ENCODE measurements at regions not wholly inside any gene's neighbourhood (a gene's known extent, or its start where the extent isn't known, plus 50 kb on each side); places are given as distances from the start of the nearest gene placed in this dataset.
"Not testable (repeated sequence)": the region's sequence is repeated elsewhere in the genome, so short reads cannot be mapped to it uniquely, and the experiment has no call there.

DNA sequence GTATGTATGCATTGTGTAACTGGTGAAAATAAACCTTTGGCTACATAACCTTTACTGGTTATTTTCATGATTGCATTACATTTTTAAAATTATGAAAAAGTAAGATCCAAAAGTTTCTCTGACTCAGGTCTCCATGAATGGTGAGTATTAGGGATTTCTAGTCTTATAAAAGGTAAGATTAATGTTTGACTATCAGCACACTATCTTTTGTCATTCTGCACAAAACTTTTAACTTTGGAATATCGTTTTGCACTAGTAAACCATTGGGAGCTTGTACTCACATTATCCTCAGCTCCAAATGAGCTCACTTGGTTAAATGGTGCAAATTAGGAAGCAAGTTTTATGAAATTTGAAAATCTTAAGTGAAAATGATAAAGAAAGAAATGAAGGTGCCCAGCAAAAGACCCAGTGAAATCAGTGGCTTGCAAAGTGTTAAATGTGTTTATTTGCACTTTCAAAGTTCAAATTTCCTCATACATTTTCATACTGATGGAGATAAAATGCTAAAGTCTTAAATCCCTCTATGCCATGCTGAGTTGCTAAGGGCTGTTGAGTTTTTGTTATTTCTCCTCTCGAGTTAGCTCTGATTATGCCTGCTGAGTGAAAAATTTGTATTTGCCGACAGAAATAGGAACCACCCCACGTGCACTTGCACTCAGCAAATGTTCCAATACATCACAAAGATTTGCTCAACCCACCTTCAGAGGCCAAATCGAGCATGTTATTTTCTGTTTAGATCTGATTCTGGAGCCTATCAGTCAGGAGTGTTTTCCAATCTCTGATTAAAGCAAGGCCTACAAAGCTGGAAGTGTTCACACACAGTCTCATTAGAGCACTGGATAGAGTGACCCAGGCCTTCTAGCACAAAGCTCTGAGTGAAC, 885.7 kb downstream of the NR2F1-AS1 start:
- no peak for DNase-seq (ENCODE audit: low read depth)

DNA sequence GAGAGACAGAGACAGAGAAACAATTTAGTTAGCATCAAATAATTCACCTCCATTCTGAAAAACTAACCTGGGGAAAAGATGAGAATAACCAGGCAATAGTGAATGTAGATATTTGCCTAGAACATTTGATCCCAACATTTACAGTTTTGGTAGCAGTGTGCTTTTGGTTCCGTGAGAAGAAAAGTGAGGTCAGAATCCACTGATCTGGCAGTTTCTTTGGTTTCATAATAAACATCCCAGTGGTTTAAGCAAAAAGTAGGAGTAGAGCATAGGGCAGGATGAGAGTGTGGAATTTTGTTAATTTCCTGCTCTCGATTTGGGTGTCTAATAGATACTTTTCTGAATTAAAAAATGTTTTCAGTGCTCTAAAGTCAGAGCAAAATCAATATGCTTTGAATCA, 887.0 kb downstream of the NR2F1-AS1 start:
- DNase-seq (ENCODE audit: low read depth), result no peak

DNA sequence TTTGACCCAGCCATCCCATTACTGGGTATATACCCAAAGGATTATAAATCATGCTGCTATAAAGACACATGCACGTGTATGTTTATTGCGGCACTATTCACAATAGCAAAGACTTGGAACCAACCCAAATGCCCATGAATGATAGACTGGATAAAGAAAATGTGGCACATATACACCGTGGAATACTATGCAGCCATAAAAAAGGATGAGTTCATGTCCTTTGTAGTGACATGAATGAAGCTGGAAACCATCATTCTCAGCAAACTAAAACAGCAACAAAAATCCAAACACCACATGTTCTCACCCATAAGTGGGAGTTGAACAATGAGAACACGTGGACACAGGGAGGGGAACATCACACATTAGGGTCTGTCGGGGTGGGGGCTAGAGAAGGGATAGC, 889.1 kb downstream of the NR2F1-AS1 start:
- DNase-seq (ENCODE audit: low read depth), result not testable (repeated sequence)

DNA sequence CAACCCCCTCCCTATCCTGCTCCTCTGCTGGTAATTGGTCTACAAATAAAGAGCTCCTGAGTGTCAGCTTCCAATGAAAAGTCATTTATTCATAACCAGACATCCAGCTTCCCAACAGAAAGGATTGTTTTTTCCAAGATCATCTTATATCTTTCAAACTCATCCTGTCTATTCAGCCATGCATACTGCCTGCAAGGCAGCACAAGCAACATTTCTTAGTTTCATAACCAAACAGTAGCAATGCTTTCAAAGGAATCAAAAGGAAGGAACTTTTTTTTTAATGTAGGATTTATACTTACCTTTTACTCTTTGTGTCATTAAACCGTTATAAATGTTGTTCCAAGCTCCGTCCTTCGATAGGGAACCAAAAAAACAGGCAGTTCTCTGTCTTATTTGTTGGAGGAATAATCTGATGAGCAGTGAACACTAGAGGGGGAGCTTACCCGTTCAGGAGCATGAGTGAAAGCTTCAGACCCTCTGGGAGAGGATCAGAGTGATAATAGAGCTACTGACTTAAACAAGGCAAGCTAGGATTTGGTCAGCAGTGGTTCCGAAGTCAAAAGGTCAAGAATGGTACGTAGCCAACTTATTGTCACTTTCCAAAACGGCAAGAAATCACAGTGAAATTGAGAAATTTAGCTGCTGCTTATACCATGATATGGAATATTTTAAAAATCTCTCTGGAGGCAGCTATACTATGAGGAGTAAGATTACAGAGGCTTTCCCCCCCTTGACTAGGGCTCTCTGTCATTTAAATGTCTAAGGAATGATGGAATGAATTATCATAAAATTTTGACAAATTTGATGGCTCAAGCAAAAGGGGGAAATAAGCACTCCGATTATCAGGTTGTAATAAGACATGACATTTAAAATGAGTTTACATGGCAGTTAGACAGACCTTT, 892.9 kb downstream of the NR2F1-AS1 start:
- peak; percentile 12 for DNase-seq (ENCODE audit: low read depth)

DNA sequence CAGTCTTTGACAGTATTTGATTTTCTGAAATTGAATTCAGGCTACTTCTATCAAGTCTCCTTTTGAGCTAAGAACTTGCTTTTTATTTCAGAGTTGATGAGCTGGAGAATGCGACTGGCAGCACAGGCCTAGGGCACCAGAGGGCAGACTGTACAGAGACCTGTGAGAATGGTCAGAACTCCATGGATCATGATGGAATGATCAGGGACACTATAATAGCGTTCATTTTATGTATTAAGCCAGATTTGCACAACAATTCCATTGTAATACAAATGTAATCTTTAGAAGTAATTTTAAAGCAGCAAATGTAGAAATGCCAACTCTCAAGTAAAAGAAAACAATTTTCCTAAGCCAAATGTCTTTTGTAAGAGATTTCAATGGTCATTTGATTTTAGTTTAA, 902.4 kb downstream of the NR2F1-AS1 start:
- no peak for DNase-seq (ENCODE audit: low read depth)

DNA sequence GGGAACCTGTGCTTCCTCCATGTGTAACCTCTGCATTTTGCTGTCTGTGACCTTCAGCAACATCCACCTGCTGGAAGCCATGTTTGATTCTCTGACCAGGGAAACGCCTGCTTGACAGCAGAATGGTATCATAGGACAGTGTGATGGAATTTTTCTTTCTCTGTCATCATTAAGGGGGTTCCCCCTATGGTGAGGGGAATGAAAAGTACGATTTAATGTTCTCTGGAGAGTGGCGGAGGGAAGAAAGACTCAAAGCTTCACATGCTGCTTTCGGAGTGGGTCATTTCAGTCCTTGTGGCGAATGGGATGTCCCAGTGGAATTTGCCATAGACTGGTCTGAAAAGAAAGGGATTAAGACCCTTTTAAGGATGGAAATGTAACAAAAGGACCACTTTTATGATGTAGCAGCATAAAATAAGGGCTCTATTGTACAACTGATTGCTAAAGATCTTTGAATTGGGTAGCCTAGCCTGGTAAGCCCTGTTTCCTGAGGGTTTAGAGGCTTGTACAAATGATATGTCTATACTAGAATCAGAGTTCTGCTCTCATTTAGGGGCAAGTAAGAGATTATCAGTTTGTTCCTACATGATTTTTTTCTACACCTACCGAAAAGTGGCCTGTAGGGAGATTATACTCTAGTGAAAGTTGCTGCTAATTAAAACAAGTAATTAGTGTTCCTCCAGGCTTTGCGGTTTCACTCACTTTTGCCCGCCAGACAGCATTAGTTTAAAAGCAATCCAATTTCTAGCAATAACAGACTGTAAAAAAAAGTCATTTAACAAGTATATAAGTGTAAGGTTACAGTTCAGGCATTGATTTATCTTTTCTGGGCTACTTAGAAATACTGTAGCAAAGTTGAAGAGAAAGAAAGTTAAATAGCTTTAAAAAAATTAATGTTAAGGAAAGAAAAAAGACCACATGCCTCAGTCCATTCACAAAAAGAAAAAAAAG, 904.5 kb downstream of the NR2F1-AS1 start:
- no peak for DNase-seq (ENCODE audit: low read depth)

DNA sequence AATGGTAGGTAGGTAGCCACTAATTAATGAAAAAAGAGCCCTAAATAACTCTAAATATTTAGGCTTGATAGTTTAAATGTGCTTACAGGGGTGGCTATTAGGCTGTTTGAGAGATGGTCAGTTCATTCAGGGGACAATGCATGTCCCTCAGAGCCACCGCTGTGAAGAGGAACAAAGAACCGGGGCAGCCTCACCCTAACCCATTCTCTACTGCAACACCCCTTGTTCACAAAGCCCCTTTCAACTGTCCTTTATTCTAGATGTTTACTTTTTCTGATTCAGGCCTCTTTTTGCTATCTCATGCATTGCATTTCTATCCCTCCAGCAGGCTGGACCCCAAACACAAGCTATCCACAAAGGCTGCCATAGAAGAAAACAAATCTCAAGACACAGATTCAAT, 906.7 kb downstream of the NR2F1-AS1 start:
- no peak for DNase-seq (ENCODE audit: low read depth)

DNA sequence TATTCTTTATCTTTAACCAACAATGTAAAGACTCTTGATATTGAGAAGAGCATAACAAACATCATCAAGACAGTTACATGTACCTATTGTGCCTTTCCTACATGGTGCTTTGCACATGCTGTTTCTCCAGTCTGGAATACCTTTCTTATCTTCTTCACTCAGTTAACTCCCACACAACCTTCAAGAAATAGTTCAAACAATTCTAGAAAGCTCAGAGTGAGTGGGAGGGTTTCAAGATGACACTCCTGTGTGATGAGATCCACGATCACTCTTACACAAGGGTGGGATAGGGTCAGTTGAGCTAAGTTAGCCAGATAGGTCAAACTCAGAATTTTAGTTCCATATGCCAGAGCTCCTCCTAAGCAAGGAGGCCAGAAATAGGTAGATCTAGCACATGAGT, 915.5 kb downstream of the NR2F1-AS1 start:
- DNase-seq (ENCODE audit: low read depth), result no peak

DNA sequence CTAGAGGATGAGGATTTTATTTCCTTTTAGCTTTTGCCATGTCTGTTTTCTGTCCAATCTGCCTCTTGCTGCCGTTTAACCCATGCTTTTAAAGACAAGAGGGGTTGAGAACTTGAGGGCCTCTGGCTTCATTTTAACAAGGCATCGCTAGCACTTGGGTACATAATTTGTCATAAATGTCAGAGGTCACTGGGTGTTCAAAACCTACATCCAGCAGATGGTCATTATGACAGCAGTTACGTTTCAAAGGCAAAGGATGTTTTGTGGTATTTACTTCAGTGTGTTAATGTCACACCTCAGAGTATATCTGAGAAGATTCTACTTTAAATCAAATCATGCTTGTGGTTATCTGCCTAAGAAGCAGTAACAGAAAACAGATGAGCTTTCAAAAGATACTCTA, 918.3 kb downstream of the NR2F1-AS1 start:
- no peak for DNase-seq (ENCODE audit: low read depth)

DNA sequence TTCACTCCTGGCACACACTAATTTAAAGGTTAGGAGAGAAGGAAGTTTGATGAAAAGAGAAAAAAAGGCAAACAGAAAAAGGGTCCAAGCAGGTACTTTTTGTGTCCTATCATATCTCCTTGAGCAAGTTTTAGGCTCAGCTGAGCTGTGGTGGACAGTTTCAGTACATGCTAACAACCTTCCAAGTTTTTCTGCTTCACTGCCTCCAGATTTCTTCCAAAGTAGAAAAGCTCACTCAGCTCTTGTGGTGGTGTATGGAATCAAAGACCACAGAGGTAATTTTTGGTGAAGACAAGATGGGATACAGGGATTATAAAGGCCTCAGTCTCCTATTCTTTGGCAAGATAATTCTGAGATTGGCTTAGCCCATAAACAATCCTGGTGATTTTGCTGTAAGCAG, 921.8 kb downstream of the NR2F1-AS1 start:
- DNase-seq (ENCODE audit: low read depth), result no peak

DNA sequence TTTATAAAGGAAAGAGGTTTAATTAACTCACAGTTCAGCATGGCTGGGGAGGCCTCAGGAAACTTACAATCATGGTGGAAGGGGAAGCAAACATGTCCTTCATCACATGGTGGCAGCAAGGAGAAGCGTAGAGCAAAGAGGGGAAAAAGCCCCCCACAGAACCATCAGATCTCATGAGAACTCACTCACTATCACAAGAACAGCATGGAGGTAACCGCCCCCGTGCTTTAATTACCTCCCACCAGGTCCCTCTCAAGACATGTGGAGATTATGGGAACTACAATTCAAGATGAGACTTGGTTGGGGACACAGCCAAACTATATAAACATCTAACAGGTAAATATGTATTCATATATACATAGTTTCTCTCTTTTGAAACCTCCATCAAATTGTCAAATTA, 926.4 kb downstream of the NR2F1-AS1 start:
- not testable (repeated sequence) for DNase-seq (ENCODE audit: low read depth)

DNA sequence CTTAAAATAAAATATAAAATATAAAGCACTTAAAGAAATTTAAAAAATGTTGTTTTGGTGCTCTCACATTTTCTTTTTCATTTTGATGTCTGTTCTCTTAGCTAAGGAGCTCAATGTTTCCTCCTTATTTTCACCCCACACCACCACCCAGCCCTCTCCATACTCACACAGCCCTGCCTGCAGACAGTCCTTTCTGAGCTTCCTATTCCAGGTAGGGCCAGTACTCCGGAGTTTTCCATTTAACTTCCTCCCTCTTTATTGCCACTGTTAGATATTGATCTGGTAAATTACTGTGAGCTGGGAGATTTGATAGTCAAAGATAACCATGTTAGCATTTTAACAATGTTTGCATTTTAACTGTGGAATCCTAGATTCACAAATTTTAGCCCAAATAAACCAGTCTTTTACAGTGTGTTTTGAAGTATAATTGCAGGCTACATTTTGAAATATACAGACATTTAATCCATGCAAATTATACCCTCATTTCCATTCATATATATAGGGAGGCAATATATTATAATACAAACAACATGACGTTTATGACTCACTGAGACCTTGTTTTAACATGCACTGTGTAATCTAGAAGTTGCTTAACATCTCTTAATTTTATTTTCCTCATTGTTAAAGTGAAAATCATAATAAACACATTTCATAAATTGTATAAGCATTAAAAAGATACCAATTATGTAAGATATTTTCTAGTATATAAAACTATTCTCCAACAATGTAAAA, 927.1 kb downstream of the NR2F1-AS1 start:
- no peak for DNase-seq (ENCODE audit: low read depth)

DNA sequence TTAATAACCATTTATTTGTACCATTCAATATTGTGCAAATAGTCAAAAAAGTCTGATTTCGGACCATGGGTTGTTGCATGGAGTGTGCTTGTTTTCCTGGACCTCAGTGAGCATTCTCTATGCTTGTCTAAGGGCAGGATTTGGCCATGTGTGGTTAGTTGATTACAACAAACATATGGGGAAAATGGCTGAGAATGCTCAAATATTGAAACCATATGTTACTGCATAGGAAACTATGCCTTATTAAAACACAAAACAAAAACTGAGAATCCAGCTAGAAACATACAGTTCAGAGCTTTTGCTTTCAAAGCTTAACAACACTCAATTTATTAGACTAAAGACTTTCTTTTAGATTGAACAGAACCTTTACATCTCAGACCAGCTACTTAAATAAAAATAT, 928.3 kb downstream of the NR2F1-AS1 start:
- no peak for DNase-seq (ENCODE audit: low read depth)

DNA sequence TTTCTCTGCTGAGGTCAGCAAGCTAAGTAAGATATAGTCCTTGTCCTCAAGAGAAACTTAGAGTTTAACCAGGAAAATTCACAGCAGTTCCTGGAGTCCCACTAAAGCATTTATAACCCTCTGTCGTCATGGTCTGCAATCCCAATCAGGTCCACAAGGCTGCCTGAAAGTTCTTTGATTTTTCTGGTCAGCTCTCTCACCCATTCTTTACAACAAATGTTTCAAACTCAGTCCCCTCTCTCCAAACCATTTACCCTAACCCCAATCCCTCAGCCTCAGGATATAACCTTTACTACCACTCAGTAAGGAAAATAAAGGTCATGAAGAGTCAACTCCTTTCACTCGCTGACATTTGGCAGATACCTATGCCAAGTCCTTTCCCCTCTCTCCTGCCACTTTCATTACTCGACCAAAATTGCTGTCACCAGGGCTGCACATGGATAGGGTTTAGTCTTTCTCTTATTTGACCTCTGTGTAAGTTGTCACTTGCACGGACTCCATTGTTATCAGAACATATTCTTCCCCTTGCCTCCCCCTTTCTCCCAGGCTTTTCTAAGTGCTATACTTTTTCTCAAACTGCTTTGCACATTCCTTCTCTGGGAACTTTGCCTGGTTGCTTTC, 936.6 kb downstream of the NR2F1-AS1 start:
- no peak for DNase-seq (ENCODE audit: low read depth)

DNA sequence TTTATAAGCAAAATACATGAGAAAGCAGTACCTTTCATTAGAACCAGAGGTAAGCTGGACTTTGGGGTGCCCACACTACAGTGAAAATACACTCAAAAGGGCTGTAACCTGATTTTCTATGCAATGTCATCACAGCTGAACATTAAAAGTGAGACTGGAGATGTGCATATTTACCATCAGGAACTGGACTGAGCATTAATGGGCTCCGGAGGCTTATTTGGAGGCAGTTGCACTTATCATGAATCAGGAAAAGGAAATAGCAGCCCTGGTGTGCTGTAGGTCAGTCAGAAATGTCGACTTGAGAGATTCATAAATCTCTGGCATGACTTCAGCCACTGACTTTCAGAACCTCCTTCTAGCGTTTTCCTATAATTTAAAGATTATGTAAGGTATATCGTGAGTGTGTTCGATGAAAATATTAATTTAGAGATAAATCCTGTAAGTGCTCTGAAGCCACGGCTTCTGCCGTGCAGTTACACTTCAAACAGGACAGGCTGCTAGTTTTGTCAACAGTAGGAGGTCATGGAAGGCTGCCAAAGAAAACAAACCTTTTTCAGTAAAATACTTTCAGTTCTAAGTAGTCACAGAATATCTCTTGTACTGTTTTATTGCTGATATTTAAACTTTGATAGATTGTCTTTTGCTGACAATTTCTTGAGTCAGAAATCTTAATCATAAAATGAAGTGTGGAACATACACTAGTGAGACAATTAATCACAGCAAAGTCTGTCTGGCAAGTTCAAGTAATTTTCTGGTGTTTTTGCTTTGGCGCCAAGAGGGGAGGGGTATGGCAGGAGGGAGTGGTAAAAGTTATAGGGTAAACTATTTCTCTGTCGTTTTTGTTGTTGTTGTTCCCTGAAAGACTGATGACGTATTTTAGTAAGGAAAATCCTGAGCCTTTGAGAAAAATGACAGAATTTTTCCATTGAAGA, 939.7 kb downstream of the NR2F1-AS1 start:
- DNase-seq (ENCODE audit: low read depth), result peak; percentile 31

DNA sequence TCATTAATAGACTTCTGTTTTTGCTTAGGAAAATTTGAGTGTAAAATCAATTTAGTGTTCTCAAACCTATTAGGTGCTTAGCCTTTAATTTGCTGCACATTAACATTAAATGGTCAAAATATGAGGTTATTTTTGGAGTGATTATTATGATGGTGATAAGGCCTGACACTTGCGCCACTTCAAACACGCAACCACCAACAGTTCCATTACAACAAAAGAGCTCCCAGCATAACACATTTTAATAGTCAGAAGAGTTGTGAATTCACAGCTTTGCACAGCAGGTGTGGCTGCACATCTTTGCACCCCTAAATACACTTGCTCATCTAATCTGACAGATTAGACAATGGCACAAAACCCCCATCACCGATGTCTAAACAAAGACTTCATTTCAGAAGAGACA, 940.7 kb downstream of the NR2F1-AS1 start:
- no peak for DNase-seq (ENCODE audit: low read depth)

DNA sequence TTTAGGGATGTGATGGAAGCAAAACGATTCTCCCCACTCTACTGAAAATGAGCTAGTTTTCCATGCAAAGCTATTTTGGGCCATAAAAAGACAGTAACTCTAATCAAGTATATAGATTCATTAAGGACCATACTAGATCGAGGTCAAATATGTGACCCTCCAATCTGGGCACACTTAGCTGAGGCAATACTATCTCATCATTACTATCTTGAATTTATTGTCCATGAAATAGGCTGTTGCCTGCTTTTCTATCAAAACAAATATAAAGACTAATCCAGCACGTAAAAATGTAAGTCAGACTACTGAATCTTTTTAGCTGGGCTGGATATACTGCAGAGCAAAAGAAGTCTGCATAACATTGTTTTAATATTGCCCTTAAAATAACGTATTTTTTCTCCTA, 943.1 kb downstream of the NR2F1-AS1 start:
- DNase-seq (ENCODE audit: low read depth), result no peak

DNA sequence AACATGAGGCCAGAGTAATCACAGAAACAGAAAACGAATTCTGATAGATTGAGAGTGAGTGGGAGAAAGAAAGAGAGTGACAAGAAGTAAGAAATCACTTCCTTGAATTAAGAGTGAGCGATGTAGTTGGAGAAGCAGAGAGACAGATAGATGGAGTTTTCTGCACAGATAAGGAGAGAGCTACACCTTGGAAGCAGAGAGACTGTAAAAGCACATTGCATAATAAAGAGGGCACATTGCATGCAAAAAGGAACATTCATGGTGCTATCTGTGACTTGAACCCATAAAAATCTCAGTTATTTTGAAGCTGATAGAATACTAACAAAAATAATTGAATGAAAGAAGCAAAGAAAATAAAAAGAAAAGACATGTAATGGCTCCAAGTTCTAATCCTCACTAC, 943.8 kb downstream of the NR2F1-AS1 start:
- DNase-seq (ENCODE audit: low read depth), result no peak

DNA sequence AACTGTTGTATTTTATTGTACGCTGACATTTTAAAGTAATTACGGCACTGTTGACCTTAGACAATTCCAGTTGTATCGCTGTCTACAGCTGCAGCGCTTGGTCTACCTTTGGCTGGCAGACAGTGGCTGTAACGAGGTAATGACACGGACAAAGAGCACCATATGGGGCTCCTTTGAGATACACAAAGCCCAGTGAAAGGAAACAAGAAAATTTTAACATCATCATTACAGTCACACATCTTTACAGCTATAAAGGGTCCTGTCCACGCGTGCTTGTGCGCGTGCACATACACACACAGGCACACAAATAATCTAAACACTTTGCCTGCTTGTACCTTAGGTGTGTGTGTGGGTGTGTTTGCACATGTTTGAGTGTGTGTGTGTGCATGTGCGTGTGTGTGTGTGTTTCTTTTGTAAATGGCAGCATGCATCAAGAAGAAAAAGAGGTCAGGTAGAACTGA, 946.0 kb downstream of the NR2F1-AS1 start:
- DNase-seq (ENCODE audit: low read depth), result no peak

All from HS-27A (cell line).